NCI-H1436 treated with DMSO at 0.1 percent for 48 hours (cell line): ENCODE measurements at regions not wholly inside any gene's neighbourhood (a gene's known extent, or its start where the extent isn't known, plus 50 kb on each side); places are given as distances from the start of the nearest gene placed in this dataset.
A peak's percentile ranks its signal among the peaks of the same experiment; 100 is the strongest.
"Not testable (repeated sequence)": the region's sequence is repeated elsewhere in the genome, so short reads cannot be mapped to it uniquely, and the experiment has no call there.

Source experiments
- DNase-seq: peaks from one replicate; lab custom pipeline; 2025; lab: John Stamatoyannopoulos, UW

- no peak for DNase-seq
Observed at GRCh38 chr6:33895296-33895695, 91.5 kb upstream of the MLN start.

- no peak for DNase-seq
Observed at GRCh38 chr6:33894438-33894837, 90.6 kb upstream of the MLN start.

- DNase-seq: no peak
Observed at GRCh38 chr6:33892581-33893346, 89.0 kb upstream of the MLN start.

- DNase-seq: no peak
Observed at GRCh38 chr6:33888664-33889200, 84.9 kb upstream of the MLN start.

- DNase-seq: no peak
Observed at GRCh38 chr6:33888183-33888582, 84.4 kb upstream of the MLN start.

GRCh38 chr6:33886673-33887144, 82.9 kb upstream of the MLN start:
- DNase-seq: no peak

- DNase-seq: no peak
Observed at GRCh38 chr6:33885132-33886057, 81.6 kb upstream of the MLN start.

- not testable (repeated sequence) for DNase-seq
Observed at GRCh38 chr6:33883621-33884020, 79.8 kb upstream of the MLN start.

- DNase-seq: no peak
Observed at GRCh38 chr6:33882154-33882553, 78.4 kb upstream of the MLN start.

- no peak for DNase-seq
Observed at GRCh38 chr6:33880766-33881165, 77.0 kb upstream of the MLN start.

GRCh38 chr6:33880104-33880678, 76.4 kb upstream of the MLN start:
- DNase-seq: no peak

- DNase-seq: peak; percentile 53
Observed at GRCh38 chr6:33878562-33878961, 74.8 kb upstream of the MLN start.

GRCh38 chr6:33877982-33878535, 74.3 kb upstream of the MLN start:
- no peak for DNase-seq

- no peak for DNase-seq
Observed at GRCh38 chr6:33875696-33876095, 71.9 kb upstream of the MLN start.

- DNase-seq: no peak
Observed at GRCh38 chr6:33875141-33875581, 71.4 kb upstream of the MLN start.

GRCh38 chr6:33874136-33874760, 70.4 kb upstream of the MLN start:
- no peak for DNase-seq

- DNase-seq: no peak
Observed at GRCh38 chr6:33872761-33873160, 69.0 kb upstream of the MLN start.

GRCh38 chr6:33869826-33870423, 66.1 kb upstream of the MLN start:
- DNase-seq: no peak

GRCh38 chr6:33869121-33869520, 65.3 kb upstream of the MLN start:
- no peak for DNase-seq

GRCh38 chr6:33868141-33868540, 64.3 kb upstream of the MLN start:
- DNase-seq: no peak

GRCh38 chr6:33865478-33866077, 61.8 kb upstream of the MLN start:
- no peak for DNase-seq
